Astrocyte of the spinal cord (primary cell): ENCODE measurements at regions not wholly inside any gene's neighbourhood (a gene's known extent, or its start where the extent isn't known, plus 50 kb on each side); places are given as distances from the start of the nearest gene placed in this dataset.

Source experiments
- DNase-seq: peaks from one replicate; pipeline ENCODE4 v3.0.0; 2011; ENCODE audit warnings: low read depth, low spot score
- H3K4me3 ChIP-seq: 2 replicates; pipeline ENCODE4 v1.5.1; 2011; ENCODE audit warnings: low read depth, mild to moderate bottlenecking, low read length, moderate library complexity
- in situ Hi-C: cut with HindIII; loops from 2 replicates; pipeline ENCODE4 v1.10.0; 2017; ENCODE audit warnings: low sequenced_read_pairs
- TF ChIP-seq, protein P1 (sequence below): IDR thresholded peaks from 2 replicates; pipeline ENCODE4 v1.5.1; 2012; ENCODE audit warnings: low read depth, mild to moderate bottlenecking, low read length, inconsistent platforms

DNA sequence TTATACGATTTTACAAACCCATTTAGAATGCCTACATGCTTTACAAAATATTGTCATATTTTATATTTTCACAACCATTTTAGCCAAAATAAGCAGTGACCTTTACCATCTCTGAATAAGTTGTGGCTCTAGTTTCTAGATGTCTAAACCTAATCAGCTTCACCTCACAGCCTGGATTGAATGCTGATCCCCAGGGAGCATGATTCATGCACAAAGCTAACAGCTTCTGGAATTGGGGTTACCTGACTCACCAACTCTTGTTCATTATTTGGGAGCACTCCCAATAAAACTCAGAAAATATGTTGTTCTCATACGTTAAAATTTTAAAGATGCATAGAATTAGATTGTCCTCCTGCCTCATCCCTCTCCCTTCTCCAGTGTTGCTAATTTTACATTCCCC is 611.7 kb upstream of the NETO1 start:
- DNase-seq = peak; percentile 48
- TF ChIP-seq, protein P1, sequence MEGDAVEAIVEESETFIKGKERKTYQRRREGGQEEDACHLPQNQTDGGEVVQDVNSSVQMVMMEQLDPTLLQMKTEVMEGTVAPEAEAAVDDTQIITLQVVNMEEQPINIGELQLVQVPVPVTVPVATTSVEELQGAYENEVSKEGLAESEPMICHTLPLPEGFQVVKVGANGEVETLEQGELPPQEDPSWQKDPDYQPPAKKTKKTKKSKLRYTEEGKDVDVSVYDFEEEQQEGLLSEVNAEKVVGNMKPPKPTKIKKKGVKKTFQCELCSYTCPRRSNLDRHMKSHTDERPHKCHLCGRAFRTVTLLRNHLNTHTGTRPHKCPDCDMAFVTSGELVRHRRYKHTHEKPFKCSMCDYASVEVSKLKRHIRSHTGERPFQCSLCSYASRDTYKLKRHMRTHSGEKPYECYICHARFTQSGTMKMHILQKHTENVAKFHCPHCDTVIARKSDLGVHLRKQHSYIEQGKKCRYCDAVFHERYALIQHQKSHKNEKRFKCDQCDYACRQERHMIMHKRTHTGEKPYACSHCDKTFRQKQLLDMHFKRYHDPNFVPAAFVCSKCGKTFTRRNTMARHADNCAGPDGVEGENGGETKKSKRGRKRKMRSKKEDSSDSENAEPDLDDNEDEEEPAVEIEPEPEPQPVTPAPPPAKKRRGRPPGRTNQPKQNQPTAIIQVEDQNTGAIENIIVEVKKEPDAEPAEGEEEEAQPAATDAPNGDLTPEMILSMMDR = no peak
- no peak overlapping the region for H3K4me3 ChIP-seq
- in situ Hi-C loops = no loop called here

DNA sequence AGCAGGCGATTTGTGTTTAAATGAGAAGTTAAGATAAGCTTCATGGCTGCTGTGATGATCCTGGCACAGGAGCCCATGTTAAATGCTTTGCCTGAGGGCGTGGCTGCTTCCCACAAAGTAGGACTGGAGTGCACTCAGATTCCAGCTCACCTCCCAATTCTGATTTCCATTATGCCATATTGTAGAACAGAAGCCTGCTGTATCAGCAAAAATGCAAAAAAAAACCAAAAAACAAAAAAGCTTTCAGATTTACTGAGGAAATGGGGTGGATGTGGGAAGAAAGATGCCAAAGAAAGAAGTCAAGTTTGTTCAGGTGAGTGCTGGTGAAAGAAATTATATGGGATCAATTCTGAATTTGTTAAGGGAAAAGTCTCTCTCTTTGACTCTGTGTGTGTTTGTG is 610.4 kb upstream of the NETO1 start:
- DNase-seq = no peak
- in situ Hi-C loops = no loop called here
- no peak overlapping the region for H3K4me3 ChIP-seq
- TF ChIP-seq, protein P1 = no peak

DNA sequence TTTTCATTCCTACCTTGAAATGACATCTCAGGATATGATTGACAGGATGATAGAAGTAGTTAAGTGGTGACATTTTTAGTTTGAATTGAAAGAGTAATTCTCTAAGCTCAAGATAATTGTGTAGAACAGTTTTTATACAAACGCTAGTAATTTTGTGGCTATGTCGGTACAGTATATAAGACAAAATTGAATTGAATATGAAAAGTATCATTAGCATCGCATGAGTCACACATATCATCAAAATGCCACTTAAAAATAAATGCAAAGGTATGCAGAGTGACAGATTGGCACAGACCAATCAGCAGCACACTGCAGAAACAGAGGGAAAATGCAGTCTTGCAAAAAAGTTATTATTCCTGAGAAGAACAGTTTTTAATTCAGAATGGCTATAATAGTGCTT is 608.2 kb upstream of the NETO1 start:
- TF ChIP-seq, protein P1 = no peak
- H3K4me3 ChIP-seq = no peak overlapping the region
- no peak for DNase-seq
- in situ Hi-C loops = no loop called here

DNA sequence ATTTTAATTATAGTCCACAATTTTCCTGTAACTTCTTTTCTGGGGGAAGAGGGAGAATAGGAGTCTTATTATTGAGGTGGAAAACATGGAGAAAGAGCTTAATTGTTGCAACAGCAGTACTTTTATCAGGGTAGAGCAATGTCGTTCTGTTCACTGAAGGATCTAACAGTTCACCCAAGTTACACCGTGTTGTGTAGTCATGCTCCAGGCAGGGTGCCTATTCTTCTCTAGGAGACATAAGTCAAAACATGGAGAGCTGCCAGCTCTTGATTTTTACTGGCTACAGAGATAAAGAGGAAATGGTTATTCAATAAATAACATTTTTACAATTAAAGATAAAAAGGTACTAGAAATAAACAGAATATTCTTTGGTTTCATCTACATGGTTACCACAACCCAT is 594.3 kb upstream of the NETO1 start:
- TF ChIP-seq, protein P1 = no peak
- DNase-seq = peak; percentile 91
- in situ Hi-C loops = no loop called here
- H3K4me3 ChIP-seq = no peak overlapping the region

DNA sequence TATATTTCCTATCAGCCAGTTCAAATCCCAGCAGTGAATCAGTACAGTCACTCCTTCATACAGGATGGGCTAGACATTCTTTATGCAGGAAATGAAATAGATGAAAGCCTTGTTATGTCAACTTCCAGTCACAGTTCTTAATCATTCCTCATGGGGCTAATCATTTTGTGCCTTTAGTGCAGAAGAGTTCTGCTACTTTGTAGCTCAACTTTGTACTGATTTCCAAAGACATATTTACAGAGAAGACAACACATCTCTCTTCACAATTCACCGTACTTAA is 593.9 kb upstream of the NETO1 start:
- in situ Hi-C loops = no loop called here
- DNase-seq = peak; percentile 48
- TF ChIP-seq, protein P1 = no peak
- H3K4me3 ChIP-seq = no peak overlapping the region

DNA sequence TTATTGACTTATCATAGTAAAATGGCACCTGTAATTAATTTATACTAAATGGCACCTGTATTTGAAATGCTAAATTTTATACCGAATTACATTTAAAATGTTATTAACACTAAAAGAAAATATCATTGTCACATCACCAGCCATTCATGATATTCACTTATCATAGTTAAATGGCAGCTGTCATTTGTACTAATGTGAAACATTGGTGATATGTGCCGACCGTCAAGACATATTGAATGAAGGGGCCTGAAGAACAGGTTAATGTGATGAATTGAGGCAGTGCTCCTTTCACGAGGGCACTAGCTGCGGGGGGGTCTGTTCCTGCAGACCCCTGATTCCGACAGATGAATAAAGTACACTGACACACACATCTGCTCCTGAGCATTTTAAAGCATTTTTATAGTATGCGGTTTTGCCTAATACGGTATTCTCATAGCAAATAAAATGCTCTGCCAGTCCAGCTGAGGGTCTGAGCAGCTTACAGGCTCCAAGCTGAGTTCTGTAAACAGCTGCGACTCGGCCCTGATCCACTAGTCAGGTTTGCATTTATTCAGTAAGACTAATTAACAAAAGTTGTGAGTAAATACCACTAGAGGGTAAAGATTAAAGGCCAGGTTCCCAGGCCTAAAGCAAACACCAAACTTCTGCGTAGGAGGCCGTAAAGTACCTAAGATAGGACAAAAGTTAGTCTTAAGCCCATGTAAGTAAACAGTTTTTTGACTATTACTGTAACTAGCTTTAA is 593.4 kb upstream of the NETO1 start:
- DNase-seq = peak; percentile 19
- in situ Hi-C loops = no loop called here
- H3K4me3 ChIP-seq = no peak overlapping the region
- TF ChIP-seq, protein P1 = no peak
